ENCODE measurements at regions not wholly inside any gene's neighbourhood (a gene's known extent, or its start where the extent isn't known, plus 50 kb on each side); places are given as distances from the start of the nearest gene placed in this dataset.

DNA sequence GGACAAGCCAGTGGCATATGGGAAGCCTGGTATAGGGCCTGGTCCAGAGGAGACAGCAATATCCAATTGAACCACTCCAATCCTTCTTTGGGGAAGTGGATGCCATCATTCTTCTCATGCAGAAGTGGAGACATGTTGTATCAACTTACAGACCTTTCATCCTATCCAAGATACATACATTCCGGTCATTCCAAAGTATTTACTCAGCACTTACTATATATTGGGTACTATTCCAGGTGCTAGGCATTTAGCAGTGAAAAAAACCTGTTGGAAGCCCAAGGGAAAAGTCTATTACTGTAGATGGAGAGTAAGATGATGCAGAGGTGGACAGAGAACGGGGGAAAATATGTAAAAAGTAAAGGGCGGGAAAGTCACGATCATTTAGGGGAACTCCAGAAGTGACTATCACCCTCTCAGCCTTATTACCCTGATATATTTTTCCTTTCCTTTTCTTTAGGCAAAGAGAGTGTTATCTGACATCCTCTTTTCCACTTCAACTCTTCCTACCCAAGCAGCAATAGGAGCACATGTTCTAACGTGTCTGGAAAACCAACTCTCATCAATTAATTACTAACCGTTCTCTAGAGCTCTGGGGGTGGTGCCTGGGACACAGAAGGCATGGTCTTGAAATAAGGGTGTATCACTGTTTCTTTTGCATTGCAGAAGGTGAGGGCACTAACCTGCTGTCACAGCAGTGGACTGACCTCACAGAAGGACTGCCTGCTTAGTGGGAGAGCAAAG is 210.1 kb upstream of the MAF start:
- H3K23ac ChIP-seq (ENCODE audit: low read length) = no peak overlapping the region
- no peak overlapping the region for H2BK120ac ChIP-seq (ENCODE audit: insufficient read depth, low read length, poor library complexity)
- no peak overlapping the region for H2AFZ ChIP-seq (ENCODE audit: insufficient read depth, low read length, poor library complexity)
- no peak overlapping the region for H3K4me2 ChIP-seq (ENCODE audit: low read length)
- H4K12ac ChIP-seq (ENCODE audit: low read depth, low read length) = no peak overlapping the region
- no peaks in the 10 kb centered on the region for H3K36me3 ChIP-seq (ENCODE audit: control insufficient read depth in 1 of 2, insufficient read depth in 2 of 2, low read length in 2 of 2)
- no peak overlapping the region for H2AK5ac ChIP-seq (ENCODE audit: low read length)
- H3K79me1 ChIP-seq (ENCODE audit: low read length) = no peaks in the 10 kb centered on the region
- H4K8ac ChIP-seq (ENCODE audit: low read depth, low read length) = no peak overlapping the region
- H3K4ac ChIP-seq (ENCODE audit: low read depth, low read length) = no peak overlapping the region
- DNase-seq = peak in 1 of 2 donors; percentile 7
- peaks cover 0 to 5% of the 10 kb centered on the region in 2 experiments for H3K4me1 ChIP-seq (ENCODE audit: control insufficient read depth in 1 of 2, insufficient read depth in 2 of 2, low read length in 2 of 2)
- H3K27me3 ChIP-seq (ENCODE audit: insufficient read depth, low read length) = no peaks in the 10 kb centered on the region
- no peak overlapping the region for H3K14ac ChIP-seq (ENCODE audit: low read length)
- no peaks in the 10 kb centered on the region for H3K79me2 ChIP-seq (ENCODE audit: control insufficient read depth, insufficient read depth, low read length, poor library complexity)
- no peak overlapping the region for H3K18ac ChIP-seq (ENCODE audit: low read length)
- no peak overlapping the region for H4K91ac ChIP-seq (ENCODE audit: low read depth, low read length)
- H2BK5ac ChIP-seq (ENCODE audit: low read depth, low read length, poor library complexity) = no peak overlapping the region
- H3K4me3 ChIP-seq (ENCODE audit: low read depth, low read length) = no peak overlapping the region
- no CpG with 5 or more reads among the region's 6 CpGs for WGBS (ENCODE audit: extremely low coverage, insufficient coverage, insufficient read length)
- H2BK12ac ChIP-seq (ENCODE audit: low read length) = no peak overlapping the region
- peaks cover 1% of the 10 kb centered on the region for H3K9me3 ChIP-seq (ENCODE audit: insufficient read depth, low read depth, low read length)
- H3K27ac ChIP-seq (ENCODE audit: low read depth, low read length) = no peak overlapping the region
- no peak overlapping the region for H3K9ac ChIP-seq (ENCODE audit: low read length)

DNA sequence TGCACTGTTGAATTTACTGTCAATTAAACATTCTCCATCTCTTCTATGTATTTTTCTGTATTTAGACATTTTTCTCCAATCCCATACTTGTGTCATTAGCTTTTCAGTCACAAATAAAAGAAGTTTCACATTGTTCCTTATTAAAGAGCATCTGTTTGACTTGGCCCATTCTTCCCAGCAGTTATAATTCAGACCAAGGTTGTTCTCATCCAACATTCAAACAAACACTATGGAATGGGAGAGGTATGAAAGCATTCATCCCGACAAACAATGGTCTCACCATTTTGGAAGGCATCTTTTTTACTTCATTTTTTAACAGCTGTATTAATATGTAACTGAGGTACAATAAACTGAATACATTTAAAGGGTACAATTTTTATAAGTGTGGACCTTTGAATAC is 208.8 kb upstream of the MAF start:
- no peak overlapping the region for H3K4me2 ChIP-seq (ENCODE audit: low read length)
- no peak overlapping the region for H4K8ac ChIP-seq (ENCODE audit: low read depth, low read length)
- H4K12ac ChIP-seq (ENCODE audit: low read depth, low read length) = no peak overlapping the region
- H2BK120ac ChIP-seq (ENCODE audit: insufficient read depth, low read length, poor library complexity) = no peak overlapping the region
- H3K79me1 ChIP-seq (ENCODE audit: low read length) = no peaks in the 10 kb centered on the region
- no peak overlapping the region for H3K23ac ChIP-seq (ENCODE audit: low read length)
- H3K9me3 ChIP-seq (ENCODE audit: insufficient read depth, low read depth, low read length) = no peaks in the 10 kb centered on the region
- H2AFZ ChIP-seq (ENCODE audit: insufficient read depth, low read length, poor library complexity) = no peak overlapping the region
- WGBS (ENCODE audit: extremely low coverage, insufficient coverage, insufficient read length) = no CpG with 5 or more reads among the region's 1 CpG
- H2BK5ac ChIP-seq (ENCODE audit: low read depth, low read length, poor library complexity) = no peak overlapping the region
- peaks cover 0 to 5% of the 10 kb centered on the region in 2 experiments for H3K4me1 ChIP-seq (ENCODE audit: control insufficient read depth in 1 of 2, insufficient read depth in 2 of 2, low read length in 2 of 2)
- no peak overlapping the region for H3K18ac ChIP-seq (ENCODE audit: low read length)
- H4K91ac ChIP-seq (ENCODE audit: low read depth, low read length) = no peak overlapping the region
- H2AK5ac ChIP-seq (ENCODE audit: low read length) = no peak overlapping the region
- no peak overlapping the region for H3K4me3 ChIP-seq (ENCODE audit: low read depth, low read length)
- H3K36me3 ChIP-seq (ENCODE audit: control insufficient read depth in 1 of 2, insufficient read depth in 2 of 2, low read length in 2 of 2) = no peaks in the 10 kb centered on the region
- H3K14ac ChIP-seq (ENCODE audit: low read length) = no peak overlapping the region
- no peak overlapping the region for H3K27ac ChIP-seq (ENCODE audit: low read depth, low read length)
- H3K27me3 ChIP-seq (ENCODE audit: insufficient read depth, low read length) = no peaks in the 10 kb centered on the region
- no peak for DNase-seq
- no peaks in the 10 kb centered on the region for H3K79me2 ChIP-seq (ENCODE audit: control insufficient read depth, insufficient read depth, low read length, poor library complexity)
- no peak overlapping the region for H3K9ac ChIP-seq (ENCODE audit: low read length)
- H3K4ac ChIP-seq (ENCODE audit: low read depth, low read length) = no peak overlapping the region
- H2BK12ac ChIP-seq (ENCODE audit: low read length) = no peak overlapping the region

DNA sequence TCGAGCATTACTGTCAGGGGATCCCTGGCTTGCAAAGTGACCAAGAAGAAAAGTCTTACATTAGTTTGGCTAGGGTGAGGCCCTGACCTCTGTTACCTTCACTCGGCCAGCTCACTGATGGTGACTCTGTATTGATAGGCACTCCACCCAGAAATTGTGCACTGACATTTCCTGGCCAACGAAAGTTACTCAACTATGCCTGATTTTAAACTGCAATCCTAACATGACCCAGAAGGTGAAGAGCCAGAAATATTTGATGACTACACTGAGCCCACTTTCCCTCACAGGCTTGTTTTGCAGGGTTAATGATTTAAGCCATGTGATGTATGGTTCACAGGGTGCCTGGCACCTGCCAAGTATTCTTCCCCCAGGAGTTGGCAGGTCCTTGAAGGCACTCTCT is 208.2 kb upstream of the MAF start:
- Histone ChIP-seq H3K23ac (ENCODE audit: low read length) (no peak overlapping the region), H2BK5ac (ENCODE audit: low read depth, low read length, poor library complexity) (no peak overlapping the region), H2AK5ac (ENCODE audit: low read length) (no peak overlapping the region), H2AFZ (ENCODE audit: insufficient read depth, low read length, poor library complexity) (no peak overlapping the region), H3K4ac (ENCODE audit: low read depth, low read length) (no peak overlapping the region), H3K4me3 (ENCODE audit: low read depth, low read length) (no peak overlapping the region), H3K9ac (ENCODE audit: low read length) (no peak overlapping the region), H3K14ac (ENCODE audit: low read length) (no peak overlapping the region), H3K9me3 (ENCODE audit: insufficient read depth, low read depth, low read length) (no peaks in the 10 kb centered on the region), H3K27ac (ENCODE audit: low read depth, low read length) (no peak overlapping the region), H2BK120ac (ENCODE audit: insufficient read depth, low read length, poor library complexity) (no peak overlapping the region), H4K91ac (ENCODE audit: low read depth, low read length) (no peak overlapping the region), H3K18ac (ENCODE audit: low read length) (no peak overlapping the region), H3K27me3 (ENCODE audit: insufficient read depth, low read length) (no peaks in the 10 kb centered on the region), H4K12ac (ENCODE audit: low read depth, low read length) (no peak overlapping the region), H3K79me1 (ENCODE audit: low read length) (no peaks in the 10 kb centered on the region), H3K79me2 (ENCODE audit: control insufficient read depth, insufficient read depth, low read length, poor library complexity) (no peaks in the 10 kb centered on the region), H3K4me1 (ENCODE audit: control insufficient read depth in 1 of 2, insufficient read depth in 2 of 2, low read length in 2 of 2) (peaks cover 0 to 5% of the 10 kb centered on the region in 2 experiments), H3K36me3 (ENCODE audit: control insufficient read depth in 1 of 2, insufficient read depth in 2 of 2, low read length in 2 of 2) (no peaks in the 10 kb centered on the region), H3K4me2 (ENCODE audit: low read length) (no peak overlapping the region), H4K8ac (ENCODE audit: low read depth, low read length) (no peak overlapping the region), H2BK12ac (ENCODE audit: low read length) (no peak overlapping the region)
- WGBS (ENCODE audit: extremely low coverage, insufficient coverage, insufficient read length) = no CpG with 5 or more reads among the region's 3 CpGs
- no peak for DNase-seq

DNA sequence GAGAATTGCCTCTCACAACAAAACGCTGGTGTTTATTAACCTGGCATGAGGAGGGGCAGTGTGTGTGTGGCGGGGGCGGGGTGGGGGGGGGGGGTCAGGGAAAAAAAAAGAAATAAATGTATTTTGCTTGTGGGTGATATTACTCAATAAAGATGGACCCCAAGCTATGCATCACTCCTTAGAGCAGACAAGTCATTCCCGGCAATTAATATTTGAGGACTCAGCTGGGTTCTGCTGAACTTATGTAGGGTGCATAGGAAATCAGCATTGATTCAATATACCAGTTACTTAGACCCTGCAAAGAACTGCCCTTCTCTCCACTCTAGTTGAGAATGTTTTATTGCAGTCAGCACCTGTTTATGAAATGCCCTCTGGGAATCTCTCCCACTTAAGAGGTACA is 206.2 kb upstream of the MAF start:
- Histone ChIP-seq H3K4ac (ENCODE audit: low read depth, low read length) (no peak overlapping the region), H2BK5ac (ENCODE audit: low read depth, low read length, poor library complexity) (no peak overlapping the region), H3K23ac (ENCODE audit: low read length) (no peak overlapping the region), H2BK120ac (ENCODE audit: insufficient read depth, low read length, poor library complexity) (no peak overlapping the region), H3K79me2 (ENCODE audit: control insufficient read depth, insufficient read depth, low read length, poor library complexity) (no peaks in the 10 kb centered on the region), H4K8ac (ENCODE audit: low read depth, low read length) (no peak overlapping the region), H3K9me3 (ENCODE audit: insufficient read depth, low read depth, low read length) (no peaks in the 10 kb centered on the region), H3K27ac (ENCODE audit: low read depth, low read length) (no peak overlapping the region), H3K79me1 (ENCODE audit: low read length) (no peaks in the 10 kb centered on the region), H4K12ac (ENCODE audit: low read depth, low read length) (no peak overlapping the region), H3K36me3 (ENCODE audit: control insufficient read depth in 1 of 2, insufficient read depth in 2 of 2, low read length in 2 of 2) (no peaks in the 10 kb centered on the region), H2AK5ac (ENCODE audit: low read length) (no peak overlapping the region), H4K91ac (ENCODE audit: low read depth, low read length) (no peak overlapping the region), H2BK12ac (ENCODE audit: low read length) (no peak overlapping the region), H3K27me3 (ENCODE audit: insufficient read depth, low read length) (no peaks in the 10 kb centered on the region), H3K9ac (ENCODE audit: low read length) (no peak overlapping the region), H3K4me3 (ENCODE audit: low read depth, low read length) (no peak overlapping the region), H2AFZ (ENCODE audit: insufficient read depth, low read length, poor library complexity) (no peak overlapping the region), H3K14ac (ENCODE audit: low read length) (no peak overlapping the region), H3K4me1 (ENCODE audit: control insufficient read depth in 1 of 2, insufficient read depth in 2 of 2, low read length in 2 of 2) (peaks cover 0 to 5% of the 10 kb centered on the region in 2 experiments), H3K18ac (ENCODE audit: low read length) (no peak overlapping the region), H3K4me2 (ENCODE audit: low read length) (no peak overlapping the region)
- no peak for DNase-seq
- WGBS (ENCODE audit: extremely low coverage, insufficient coverage, insufficient read length) = no CpG with 5 or more reads among the region's 4 CpGs

All from trophoblast cell (in vitro differentiated cells and primary cell).